Brain microvascular endothelial cell (primary cell): ENCODE measurements at regions not wholly inside any gene's neighbourhood (a gene's known extent, or its start where the extent isn't known, plus 50 kb on each side); places are given as distances from the start of the nearest gene placed in this dataset.
"Not testable (repeated sequence)": the region's sequence is repeated elsewhere in the genome, so short reads cannot be mapped to it uniquely, and the experiment has no call there.

Experiments
- DNase-seq: peaks from one replicate; pipeline ENCODE4 v3.0.0-alpha.2; 2020
- H3K27ac ChIP-seq: fragments of 250-450 bp; sonication (Bioruptor Pico); 2 replicates; pipeline ENCODE4 v1.5.1; 2020; ENCODE audit warnings: mild to moderate bottlenecking, moderate library complexity
- H3K27me3 ChIP-seq: fragments of 250-450 bp; sonication (Bioruptor Pico); replicated peaks from 2 replicates; pipeline ENCODE4 v1.5.1; 2020; ENCODE audit warnings: mild to moderate bottlenecking
- H3K36me3 ChIP-seq: fragments of 250-450 bp; sonication (Bioruptor Pico); replicated peaks from 2 replicates; pipeline ENCODE4 v1.5.1; 2020; ENCODE audit warnings: mild to moderate bottlenecking
- H3K4me3 ChIP-seq: 2 replicates; pipeline ENCODE4 v1.5.1; 2011; ENCODE audit warnings: low read depth, mild to moderate bottlenecking, control low read depth, low read length, moderate library complexity
- CTCF ChIP-seq: IDR thresholded peaks from 2 replicates; pipeline ENCODE4 v1.5.1; 2011; ENCODE audit warnings: low read depth, mild to moderate bottlenecking, moderate library complexity, low read length, control low read depth, inconsistent platforms; ENCODE audit errors: missing control alignments
- in situ Hi-C: cut with HindIII; loops from 2 replicates; pipeline ENCODE4 v1.10.0; 2017; ENCODE audit warnings: low sequenced_read_pairs, low pct_ligation_motif_present

- H3K27me3 ChIP-seq, result no peaks in the 10 kb centered on the region
- in situ Hi-C loops, result no loop called here
- no peak for DNase-seq
- H3K36me3 ChIP-seq, result no peaks in the 10 kb centered on the region
- no peak overlapping the region for H3K4me3 ChIP-seq
- TF ChIP-seq CTCF, result no peak
- no peak overlapping the region for H3K27ac ChIP-seq
Observed at GRCh38 chr7:24152356-24152755, 131.6 kb upstream of the NPY start.

GRCh38 chr7:24152877-24153472 is 131.0 kb upstream of the NPY start:
- TF ChIP-seq CTCF, result no peak
- in situ Hi-C loops, result no loop called here
- DNase-seq, result no peak

GRCh38 chr7:24157666-24158065 is 126.3 kb upstream of the NPY start:
- DNase-seq, result no peak
- no peaks in the 10 kb centered on the region for H3K27me3 ChIP-seq
- in situ Hi-C loops, result no loop called here

More at GRCh38 chr7:24152877-24153472, 131.0 kb upstream of the NPY start:
- H3K27me3 ChIP-seq, result no peaks in the 10 kb centered on the region
- H3K36me3 ChIP-seq, result no peaks in the 10 kb centered on the region
- no peak overlapping the region for H3K4me3 ChIP-seq
- H3K27ac ChIP-seq, result no peak overlapping the region

GRCh38 chr7:24158975-24159374 is 125.0 kb upstream of the NPY start:
- DNase-seq, result no peak
- Histone ChIP-seq H3K36me3 (no peaks in the 10 kb centered on the region), H3K27ac (no peak overlapping the region), H3K27me3 (no peaks in the 10 kb centered on the region), H3K4me3 (no peak overlapping the region)
- in situ Hi-C loops, result no loop called here
- no peak for TF ChIP-seq CTCF

More at GRCh38 chr7:24157666-24158065, 126.3 kb upstream of the NPY start:
- Histone ChIP-seq H3K36me3 (no peaks in the 10 kb centered on the region), H3K4me3 (no peak overlapping the region), H3K27ac (no peak overlapping the region)
- no peak for TF ChIP-seq CTCF

- Histone ChIP-seq H3K27me3 (no peaks in the 10 kb centered on the region), H3K4me3 (no peak overlapping the region), H3K36me3 (no peaks in the 10 kb centered on the region), H3K27ac (no peak overlapping the region)
- no peak for DNase-seq
- in situ Hi-C loops, result no loop called here
- TF ChIP-seq CTCF, result no peak
Observed at GRCh38 chr7:24164401-24164800, 119.6 kb upstream of the NPY start.

- Histone ChIP-seq H3K27ac (no peak overlapping the region), H3K36me3 (no peaks in the 10 kb centered on the region), H3K4me3 (no peak overlapping the region), H3K27me3 (no peaks in the 10 kb centered on the region)
- no peak for TF ChIP-seq CTCF
- DNase-seq, result no peak
- in situ Hi-C loops, result no loop called here
Observed at GRCh38 chr7:24169077-24169624, 114.8 kb upstream of the NPY start.

- DNase-seq, H3K36me3 ChIP-seq, H3K4me3 ChIP-seq, in situ Hi-C loops, H3K27ac ChIP-seq, H3K27me3 ChIP-seq: not testable (repeated sequence)
Observed at GRCh38 chr7:24171951-24172350, 112.0 kb upstream of the NPY start.
